GM18909 (cell line): ENCODE measurements at regions not wholly inside any gene's neighbourhood (a gene's known extent, or its start where the extent isn't known, plus 50 kb on each side); places are given as distances from the start of the nearest gene placed in this dataset.

Experiments
- ATAC-seq: cut with Tn5 transposase; IDR thresholded peaks from one replicate; pipeline ENCODE4 v1.9.1; 2021; ENCODE audit warnings: mild to moderate bottlenecking; ENCODE audit not compliant: unreplicated experiment, poor library complexity

DNA sequence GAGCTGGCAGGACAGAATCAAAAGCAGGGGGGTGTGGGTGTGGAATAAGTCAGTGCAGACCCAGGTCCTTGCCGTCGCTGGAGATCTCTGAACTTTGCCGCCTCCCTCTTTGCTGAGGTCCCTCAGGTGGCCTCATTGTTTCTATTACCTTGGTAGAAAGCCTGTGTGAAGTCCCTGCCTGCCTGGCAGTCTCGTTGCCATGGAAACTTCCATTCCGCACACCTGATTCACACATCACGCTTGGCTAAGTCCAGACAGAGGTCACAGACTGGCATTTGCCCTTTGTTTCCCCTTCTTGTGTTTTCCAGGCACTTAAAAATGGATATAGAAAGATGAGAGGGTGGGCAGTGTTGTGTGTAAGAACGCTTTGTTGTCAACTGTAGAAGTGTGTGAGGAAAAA lies 260.6 kb downstream of the PRL start:
- ATAC-seq: peak; percentile 85

DNA sequence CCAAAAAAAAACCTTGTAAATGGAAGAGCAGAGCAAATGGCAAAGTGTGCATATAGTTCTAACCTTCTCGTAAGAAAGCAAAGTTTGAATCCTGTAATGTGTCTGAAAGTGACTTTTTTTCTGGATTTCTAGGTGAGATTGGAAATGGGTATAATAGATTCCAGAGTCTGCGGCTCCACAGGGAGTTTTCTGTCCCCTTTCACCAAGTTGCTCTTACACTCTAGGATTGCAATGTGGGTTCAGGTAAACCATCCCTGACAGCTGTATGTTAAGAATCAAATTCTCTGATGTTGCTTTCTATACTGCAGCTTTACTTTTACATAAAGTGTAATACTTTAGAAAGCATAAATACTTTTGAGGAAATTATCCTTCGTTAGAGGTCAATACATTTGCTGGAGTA lies 260.1 kb downstream of the PRL start:
- peak; percentile 22 for ATAC-seq

DNA sequence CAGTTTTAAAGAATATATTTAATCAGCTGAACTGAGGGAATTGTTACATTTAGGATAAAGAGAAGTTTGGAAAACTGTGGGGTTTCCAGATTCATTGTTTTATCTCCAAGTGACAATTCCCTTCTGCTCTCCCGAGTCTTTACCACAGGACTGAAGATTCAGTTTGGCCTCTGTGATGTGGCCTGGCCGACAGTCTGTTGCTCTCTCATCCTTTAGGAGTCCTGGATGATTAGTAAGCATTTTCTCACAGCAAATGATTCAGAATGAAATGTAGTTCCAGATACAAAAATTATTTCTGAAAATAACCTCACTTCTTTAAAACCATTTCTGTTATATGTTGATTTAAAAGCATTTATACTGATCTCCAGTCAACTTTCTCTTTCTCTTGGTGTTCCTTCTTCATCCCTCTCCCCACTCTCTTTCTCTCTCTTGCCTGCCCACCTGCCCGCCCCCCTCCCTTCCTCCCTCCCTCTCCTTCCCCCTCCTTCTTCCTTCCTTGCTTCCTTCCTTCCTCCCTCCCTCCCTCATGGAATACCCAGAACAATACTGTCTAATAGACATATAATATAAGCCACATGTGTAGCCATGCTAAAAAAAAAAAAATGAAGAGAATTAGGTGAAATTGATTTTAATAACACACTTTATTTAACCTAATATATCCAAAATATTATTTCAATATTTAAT lies 254.9 kb downstream of the PRL start:
- ATAC-seq: no peak

DNA sequence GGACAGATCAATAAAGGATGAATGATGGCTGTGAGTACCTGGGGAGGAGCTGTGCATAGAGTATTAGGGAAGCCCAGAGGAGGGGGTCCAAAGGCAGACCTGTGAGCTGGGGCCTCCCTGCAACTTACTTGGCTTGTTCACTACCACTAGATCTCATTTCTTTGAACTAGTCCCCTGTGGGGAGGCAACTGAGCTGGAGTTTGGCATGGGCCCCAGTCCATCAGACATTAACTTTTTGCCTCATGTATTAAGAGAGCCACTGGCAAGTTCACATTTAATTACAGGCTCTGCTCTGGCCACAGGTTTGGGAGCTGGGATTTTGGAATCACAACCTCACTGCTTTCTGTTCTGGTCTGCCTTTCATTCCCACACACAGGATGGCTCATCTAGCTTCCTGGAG lies 254.1 kb downstream of the PRL start:
- ATAC-seq: no peak

DNA sequence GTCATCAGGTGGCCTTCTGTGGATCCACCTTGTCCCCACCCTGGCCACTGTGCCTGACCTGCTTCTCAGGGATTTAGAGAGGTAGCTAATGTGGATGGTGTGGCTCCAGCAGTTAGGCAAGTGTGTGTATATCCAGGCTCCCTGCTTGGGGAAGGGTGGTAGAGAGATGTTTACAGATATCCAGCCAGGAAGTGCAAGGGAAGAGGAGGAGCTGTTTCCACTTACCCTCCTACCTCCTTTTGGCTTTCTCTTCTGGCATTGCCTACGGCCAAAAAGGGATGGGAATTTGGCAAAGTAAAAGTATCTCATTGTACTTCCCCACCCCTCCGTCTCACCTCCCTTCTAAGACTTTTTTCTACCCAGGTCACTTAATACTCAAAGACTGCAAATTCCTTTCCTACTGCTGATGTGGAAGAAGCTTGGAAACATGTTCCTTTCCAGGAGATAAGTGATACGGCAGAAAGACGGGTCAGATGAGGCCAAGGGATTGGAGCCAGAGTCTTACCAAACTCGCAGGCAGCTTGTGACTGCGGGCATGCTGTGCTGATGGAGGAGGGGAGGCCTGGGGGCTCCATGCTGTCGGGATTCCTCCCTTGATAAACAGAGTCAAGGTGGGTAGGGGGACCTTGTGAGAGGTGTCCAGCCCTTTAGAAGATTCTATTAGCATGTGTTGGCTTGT lies 253.4 kb downstream of the PRL start:
- ATAC-seq: no peak

DNA sequence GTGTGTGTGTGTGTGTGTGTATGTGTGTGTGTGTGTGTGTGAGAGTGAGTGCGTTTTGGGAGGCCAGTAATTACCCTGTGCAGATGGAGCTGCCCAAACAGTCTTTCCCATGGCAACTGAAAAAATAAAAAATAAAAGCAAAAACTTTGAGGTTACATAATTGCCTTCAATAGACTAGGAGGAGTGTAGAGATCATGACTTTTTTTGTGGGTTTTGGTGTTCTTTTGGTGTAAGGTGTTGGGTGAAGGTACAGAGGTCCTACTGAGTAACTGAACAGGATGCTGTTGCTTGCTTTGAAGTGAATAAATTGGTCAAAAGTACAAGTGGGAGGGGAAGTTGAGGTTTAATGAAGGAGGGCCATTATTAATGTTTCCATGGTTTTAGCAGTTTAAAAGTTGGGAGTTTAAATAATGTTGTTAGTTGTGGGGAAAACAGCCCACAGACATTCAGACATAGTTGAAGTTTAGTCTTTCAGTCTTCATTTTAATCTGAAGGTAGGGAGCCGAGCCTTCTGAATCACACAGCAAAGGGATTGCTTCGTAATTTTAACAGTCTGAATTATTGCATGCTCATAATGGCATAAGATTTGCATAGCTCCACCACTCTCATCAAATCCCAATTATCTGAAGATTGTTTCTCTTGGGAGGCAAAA lies 251.4 kb downstream of the PRL start:
- ATAC-seq: no peak

DNA sequence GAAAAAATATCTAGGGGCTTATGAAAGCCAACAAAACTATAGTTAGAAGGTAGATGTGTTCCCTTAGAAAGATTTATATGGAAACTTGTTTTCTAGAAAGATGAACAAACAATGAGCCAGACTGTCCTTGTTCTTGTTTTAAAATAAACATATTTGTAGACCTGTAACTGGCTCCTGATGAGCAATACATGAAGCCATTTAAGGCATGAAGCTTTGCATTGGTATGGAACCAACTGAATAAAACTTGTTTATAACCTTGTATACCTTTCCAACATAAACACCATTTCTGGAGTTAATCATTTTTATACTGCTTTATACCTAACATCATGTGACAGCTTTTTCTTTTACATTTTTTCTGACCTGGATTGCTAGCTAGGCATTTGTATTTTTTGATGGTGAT lies 247.8 kb downstream of the PRL start:
- ATAC-seq: no peak

DNA sequence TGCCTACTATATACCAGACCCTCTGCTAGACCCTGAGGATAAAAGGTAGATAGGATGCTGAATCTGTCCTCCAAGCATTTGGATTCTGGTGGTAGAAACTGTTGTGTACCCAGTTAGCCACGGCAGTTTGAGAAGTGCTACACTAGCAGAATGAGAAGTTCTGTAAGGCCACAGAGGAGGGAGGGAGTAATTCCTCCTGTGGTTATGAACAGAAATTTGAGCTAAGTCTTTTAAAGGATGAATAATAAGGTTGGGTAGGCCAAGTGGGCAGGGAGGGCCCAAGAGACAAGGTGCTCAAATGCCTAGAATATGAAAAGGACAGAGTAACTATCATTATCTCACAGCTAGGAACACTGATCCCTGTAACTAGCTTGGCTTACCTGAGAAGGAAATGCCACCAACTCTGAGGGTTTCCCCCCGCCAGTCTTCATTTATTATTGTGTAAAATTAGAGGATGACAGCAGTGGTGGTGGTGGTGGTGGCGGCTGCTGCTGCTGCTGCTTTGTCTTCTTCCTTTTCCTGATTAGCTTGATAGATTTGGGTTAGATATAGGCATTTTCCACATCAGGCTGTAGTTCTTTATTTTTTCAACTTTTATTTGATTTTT lies 243.3 kb downstream of the PRL start:
- ATAC-seq: no peak

DNA sequence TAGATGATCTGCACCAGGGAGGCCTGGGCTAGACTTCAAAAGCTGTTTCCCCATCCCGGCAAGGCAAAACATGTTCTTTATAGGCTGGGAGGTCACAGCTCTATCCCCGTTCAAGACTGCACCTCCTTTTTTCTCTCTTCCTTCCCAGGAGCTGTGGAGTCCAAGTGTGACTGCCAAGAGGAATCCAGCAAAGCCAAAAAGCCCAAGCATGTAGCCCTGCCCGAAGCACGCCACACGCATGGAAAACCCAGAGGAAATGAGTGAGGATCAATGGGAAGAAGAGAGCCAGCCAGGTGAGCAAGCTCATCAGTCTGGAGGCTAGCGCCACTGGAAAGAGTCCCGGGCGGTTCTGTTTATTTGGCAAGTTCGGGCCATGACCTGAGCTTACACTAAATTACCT lies 240.4 kb downstream of the PRL start:
- no peak for ATAC-seq

DNA sequence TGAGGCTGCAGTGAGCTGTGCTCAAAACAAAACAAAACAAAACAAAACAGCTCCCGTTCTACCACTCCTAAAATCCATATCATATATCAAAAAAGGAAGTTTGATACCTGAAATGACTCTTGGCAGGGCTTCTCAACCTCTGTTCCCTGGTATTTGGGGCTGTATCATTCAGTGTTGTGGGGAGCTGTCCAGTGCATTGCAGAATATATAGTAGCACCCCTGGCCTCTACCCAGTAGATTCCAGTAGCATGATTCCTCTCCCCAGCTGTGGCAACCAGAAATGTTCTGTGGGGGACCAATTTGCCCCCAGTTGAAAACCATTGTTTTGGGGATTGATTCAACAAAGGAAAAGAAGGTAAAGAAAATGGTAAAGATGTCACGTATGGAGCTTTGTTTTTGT lies 238.9 kb downstream of the PRL start:
- ATAC-seq: no peak

DNA sequence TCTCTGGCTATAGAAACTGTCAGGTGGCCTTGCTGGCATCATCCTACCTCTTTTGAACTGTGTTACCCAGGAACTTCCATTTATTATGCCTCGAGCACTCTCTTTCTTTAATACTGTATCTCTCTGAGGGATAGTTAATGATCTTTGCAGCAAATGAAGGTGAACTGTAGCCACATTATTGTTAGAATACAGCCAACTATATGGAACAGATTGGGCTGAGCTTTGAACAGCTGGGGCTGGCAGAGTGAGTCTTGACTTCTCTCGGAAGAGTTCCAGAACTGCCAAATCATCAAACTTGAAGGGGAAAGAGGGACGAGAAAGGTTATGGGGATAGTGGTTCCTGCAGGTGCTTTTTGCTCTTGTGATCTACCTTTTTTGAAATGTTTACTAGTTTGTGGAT lies 237.7 kb downstream of the PRL start:
- no peak for ATAC-seq

DNA sequence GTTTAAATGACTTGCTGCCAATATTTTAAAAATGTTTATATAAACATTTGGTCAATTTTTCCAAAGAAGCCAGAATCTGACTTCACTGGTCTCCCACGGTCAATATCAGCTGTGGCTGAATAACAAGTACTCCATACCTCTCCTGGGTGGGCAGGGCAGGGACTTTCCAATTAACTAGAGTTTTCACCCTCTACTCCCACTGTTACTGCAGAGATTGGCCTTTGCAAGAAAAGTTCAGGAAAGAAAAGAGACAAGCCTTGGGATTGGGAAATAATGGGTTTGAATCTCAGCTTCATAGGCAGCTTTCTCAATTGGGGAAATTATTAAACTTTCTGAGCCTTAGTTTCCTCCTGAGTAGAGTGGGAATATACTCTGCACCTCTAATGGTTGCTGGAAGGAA lies 236.9 kb downstream of the PRL start:
- ATAC-seq: no peak

DNA sequence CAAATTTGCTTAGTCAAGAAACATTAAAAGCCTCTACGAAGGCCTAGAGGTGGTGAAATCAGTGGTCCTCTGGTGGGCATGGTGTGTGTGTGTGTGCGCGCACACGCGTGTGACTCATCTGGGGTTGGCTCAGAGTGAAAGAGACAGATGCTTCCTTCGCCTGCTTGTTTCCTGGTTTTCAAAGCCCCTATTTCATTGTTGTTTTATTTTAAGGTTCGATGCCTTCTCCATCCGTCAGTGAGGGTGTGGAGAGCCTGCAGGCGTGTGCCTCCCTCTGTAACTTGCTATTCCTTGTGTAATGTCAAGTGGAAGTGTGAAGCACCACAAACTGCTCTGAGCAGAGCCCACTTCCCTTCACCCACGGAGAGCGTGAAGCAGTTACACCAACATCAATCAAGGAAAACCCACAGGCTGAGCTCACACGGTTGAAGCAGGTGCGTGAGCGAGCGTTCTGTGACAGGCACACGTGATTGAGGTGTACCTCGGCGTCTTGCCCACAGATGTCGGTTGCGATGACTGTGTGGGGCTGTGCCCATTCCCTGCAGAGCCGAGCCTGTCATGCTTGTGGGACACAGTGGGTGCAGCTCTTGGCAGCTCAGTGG lies 233.9 kb downstream of the PRL start:
- ATAC-seq: peak; percentile 89

DNA sequence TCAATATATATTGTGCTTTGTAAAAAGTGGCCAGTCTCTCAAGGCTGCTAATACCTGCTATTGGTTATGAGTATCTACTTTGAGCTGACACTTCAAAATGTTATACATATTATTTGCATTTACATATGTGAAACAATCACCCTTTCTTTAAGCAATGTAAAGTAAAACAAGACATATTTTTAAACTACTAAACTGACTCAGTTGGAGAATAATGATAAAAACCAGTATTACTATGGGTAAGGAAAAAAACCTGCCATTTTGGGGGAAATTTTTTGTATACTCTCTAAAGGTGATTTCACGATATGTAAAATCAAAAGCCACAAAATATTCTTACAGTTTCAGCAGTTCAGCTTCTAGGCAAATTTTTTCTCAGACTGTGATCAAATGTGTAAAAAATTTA lies 232.3 kb downstream of the PRL start:
- no peak for ATAC-seq

DNA sequence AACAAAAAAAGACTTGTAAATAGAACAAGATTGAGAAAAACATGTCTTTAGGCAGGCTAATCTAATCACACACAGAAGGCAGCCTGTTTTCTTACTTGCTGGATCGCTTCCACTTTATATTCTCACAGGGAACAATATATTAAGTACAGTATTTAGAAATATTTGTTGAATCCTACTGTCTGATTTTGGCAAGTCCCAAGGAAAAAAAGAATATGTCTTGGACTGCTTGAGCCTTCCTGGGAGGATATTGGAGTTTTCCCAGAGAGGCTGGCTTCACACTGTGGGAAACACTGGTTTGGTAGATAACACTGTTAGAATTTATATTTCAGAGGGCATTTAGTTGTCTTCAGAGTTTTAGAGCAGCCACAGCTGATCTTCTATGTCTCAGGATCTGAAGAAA lies 229.7 kb downstream of the PRL start:
- no peak for ATAC-seq

DNA sequence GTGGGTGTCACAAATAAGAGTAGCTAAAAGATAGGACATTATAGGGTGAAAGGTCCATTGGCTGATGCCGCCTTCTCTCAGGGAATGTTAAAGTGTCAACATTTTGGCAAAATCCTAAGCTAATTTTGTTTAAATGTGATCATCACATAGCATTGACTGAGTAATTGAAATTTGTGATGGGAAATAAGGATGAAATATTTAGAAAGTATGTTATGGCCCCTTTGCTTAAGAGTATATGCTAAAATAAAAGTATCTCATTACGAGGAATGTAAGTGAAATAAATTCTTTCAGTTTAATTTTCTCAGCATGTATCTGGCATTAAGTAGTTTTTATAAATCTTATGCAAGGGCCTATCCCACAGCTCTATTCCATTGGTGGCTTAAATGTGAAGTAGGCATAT lies 229.2 kb downstream of the PRL start:
- no peak for ATAC-seq

DNA sequence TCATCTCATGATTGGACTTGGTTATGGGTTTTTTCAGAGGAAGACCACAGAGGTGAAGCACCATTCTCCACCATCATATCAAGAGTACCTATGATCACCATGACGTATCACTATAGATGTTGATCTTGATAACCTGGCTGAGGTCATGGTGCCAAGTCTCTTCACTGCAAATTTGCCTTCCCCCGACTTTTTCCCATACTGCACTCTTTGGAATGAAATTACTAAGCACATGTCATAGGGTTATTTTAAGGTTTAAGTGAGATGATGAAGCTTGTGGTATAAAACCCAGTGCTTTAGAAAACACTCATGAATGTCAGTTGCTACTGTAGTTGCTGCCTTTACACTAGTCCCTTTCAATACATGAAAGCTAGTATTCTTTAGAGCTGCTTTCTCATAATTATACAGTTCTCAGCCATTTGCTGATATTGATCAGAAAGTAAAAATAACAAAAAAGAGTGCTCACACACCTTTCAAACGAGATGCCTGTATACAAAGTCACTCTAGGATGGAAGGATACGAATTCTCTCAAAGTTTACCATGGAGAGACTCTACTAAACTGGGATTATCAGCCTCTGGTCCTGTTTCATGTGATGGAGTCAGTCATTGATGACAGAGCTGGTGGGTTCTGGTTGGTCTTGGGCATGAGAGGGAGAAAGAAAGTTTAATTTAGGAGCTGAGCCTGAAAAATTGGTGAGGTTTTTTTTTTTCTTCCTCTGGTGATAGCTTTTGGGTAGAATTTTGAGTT lies 228.1 kb downstream of the PRL start:
- ATAC-seq: peak; percentile 70

DNA sequence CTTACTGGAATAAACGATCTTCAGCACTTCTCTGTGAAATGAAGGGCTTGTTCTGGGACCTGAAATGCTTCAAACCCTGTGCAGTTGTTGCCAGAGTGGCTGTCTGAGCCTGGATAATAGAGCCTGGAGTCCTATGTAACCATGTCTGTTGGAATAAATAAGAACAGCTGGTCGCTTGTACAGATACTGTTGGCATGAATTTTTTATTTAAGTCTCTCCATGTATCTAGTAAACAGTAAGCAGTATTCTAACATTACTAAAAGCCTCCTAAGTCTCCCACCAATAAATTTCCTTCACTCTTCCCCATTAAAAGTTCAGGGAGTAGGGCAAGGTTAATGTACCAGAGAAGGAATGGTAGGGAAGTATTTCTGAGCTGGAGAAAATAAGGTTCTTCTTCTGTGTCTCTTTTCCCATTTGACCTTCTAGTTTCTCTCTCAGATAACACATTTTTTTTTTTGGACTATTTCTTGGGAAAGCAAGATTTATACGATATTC lies 227.5 kb downstream of the PRL start:
- ATAC-seq: no peak

DNA sequence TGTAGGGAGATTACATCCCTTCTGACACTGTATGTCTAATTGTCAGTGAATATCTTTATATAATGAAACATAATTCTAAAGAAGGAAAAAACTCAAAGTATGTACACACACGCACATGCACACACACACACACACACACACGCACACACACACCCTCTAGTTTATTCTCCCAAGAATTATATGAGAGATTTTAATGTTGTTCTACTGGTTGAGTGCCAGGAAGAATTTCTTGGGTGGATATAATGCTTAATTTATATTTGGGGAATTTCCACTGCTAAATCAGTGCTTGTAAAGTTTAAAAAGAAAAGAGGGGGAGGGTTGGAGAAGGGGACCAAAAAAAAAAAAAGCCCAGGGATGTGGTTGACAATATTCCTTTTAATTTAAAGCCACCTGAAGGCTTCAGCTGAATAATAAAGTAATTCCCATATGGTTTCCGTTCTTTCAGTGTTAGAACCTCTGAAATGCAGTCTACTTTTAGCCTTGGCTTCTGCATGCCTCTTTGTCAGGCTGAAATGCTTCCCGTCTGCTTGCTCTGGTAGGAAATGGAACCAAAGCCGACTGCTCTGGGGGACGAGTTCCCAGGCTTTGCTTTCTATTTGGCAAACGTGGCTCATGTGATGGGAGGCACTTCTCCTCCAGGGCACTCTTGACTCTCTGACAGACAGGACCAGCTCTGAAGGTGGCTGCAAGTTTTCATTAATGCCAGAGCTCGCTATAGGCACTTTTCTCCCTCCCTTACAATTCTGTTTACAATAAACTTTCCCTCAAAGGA lies 225.4 kb downstream of the PRL start:
- no peak for ATAC-seq
